OCI-LY7 (cell line): ENCODE measurements at regions not wholly inside any gene's neighbourhood (a gene's known extent, or its start where the extent isn't known, plus 50 kb on each side); places are given as distances from the start of the nearest gene placed in this dataset.

Experiments used
- CTCF ChIP-seq: fragments of 200-600 bp; sonication (generic); conservative IDR thresholded peaks from 2 replicates; pipeline ENCODE4 v1.5.1; 2014; ENCODE audit warnings: mild to moderate bottlenecking, antibody characterized with exemption, low read length, moderate library complexity, mixed read lengths
- EZH2phosphoT487 ChIP-seq: fragments of 200-600 bp; sonication (generic); IDR thresholded peaks from 2 replicates; pipeline ENCODE4 v1.6.1; 2018; ENCODE audit warnings: low read depth, borderline replicate concordance, mild to moderate bottlenecking, mixed run types, antibody characterized with exemption, low read length, moderate library complexity, mixed read lengths

GRCh38 chr5:173735184-173735583, 118.7 kb upstream of the BOD1 start:
- no peak for TF ChIP-seq CTCF
- no peak for TF ChIP-seq EZH2phosphoT487
